A204.1 (cell line): ENCODE measurements at regions not wholly inside any gene's neighbourhood (a gene's known extent, or its start where the extent isn't known, plus 50 kb on each side); places are given as distances from the start of the nearest gene placed in this dataset.
"Not testable (repeated sequence)": the region's sequence is repeated elsewhere in the genome, so short reads cannot be mapped to it uniquely, and the experiment has no call there.

Source experiments
- FAIRE-seq: peaks from 2 replicates; lab custom pipeline; 2012; peaks lifted over from hg19 to GRCh38; lab: Jason Lieb, UNC

GRCh38 chr15:84153655-84154140 lies 81.9 kb upstream of the GOLGA6L4 start:
- not testable (repeated sequence) for FAIRE-seq

DNA sequence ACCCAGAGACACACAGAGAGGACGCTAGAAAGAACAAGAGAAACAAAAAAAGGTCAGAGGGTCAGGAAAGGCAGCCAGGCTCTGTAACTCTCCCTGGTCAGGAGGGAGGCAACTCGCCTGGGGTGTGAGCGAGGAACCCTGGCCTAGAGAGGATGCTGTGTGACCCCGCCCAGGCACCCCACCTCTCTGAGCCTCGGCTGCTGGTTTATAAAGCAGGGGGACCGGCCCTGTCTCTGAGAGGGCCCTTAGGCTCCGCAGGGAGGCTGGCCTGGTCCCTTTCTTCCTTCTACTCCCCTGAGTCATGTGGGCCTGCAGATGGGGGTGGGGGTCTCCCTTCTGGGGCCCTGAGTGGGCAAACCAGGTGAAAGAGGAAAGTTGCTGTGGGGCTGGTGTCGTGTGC lies 81.3 kb upstream of the GOLGA6L4 start:
- FAIRE-seq: not testable (repeated sequence)

DNA sequence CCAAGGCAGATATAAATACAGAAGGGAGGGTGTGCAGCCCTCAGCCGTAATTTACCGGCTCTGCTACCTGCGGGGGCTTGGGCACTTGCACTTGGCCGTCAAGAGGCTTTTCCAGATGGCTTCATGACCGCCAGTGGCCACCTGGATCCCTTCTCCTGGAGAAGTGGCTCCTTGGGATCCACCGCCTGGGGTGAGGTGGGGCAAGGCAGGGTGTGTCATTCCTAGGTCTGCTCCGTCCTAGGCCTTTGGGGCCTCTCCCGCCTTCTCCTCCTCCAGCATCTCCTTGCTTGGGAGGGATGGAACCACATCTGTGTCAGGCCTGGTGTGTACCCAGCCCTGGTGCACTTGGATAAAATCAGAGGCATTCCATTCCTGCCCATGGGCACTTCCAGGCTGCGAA lies 80.8 kb upstream of the GOLGA6L4 start:
- FAIRE-seq: not testable (repeated sequence)

- not testable (repeated sequence) for FAIRE-seq
Measured at GRCh38 chr15:84155792-84156587, 79.6 kb upstream of the GOLGA6L4 start.

- not testable (repeated sequence) for FAIRE-seq
Measured at GRCh38 chr15:84156588-84156840, 79.1 kb upstream of the GOLGA6L4 start.

DNA sequence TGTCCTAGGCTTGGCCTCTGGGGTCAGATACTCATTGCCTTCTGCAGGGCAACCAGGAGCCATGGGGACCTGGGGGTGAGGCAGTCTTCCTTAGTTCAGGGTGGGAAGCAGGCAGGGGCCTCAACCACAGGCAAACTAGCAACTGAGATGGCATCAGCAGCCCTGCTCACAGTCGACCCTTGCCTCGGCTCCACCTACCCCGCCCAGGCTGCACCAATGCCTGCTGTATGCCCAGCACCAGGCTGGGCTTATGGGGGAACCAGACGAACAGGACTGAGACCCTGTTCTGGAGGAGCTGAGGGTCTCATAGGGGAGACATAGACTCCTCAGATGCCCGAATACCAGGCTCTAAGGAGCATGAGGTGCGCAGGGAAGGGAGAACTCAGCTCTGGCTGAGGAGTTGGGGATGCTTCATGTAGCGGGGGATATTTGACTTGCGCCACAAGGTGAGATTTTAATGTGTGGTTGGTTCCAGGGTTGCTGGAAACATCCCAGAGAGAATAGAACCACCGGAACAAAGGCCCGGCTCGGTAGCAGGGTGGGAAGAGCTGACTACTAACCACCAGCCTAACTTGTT lies 78.4 kb upstream of the GOLGA6L4 start:
- not testable (repeated sequence) for FAIRE-seq

- not testable (repeated sequence) for FAIRE-seq
Measured at GRCh38 chr15:84157857-84158256, 77.7 kb upstream of the GOLGA6L4 start.

DNA sequence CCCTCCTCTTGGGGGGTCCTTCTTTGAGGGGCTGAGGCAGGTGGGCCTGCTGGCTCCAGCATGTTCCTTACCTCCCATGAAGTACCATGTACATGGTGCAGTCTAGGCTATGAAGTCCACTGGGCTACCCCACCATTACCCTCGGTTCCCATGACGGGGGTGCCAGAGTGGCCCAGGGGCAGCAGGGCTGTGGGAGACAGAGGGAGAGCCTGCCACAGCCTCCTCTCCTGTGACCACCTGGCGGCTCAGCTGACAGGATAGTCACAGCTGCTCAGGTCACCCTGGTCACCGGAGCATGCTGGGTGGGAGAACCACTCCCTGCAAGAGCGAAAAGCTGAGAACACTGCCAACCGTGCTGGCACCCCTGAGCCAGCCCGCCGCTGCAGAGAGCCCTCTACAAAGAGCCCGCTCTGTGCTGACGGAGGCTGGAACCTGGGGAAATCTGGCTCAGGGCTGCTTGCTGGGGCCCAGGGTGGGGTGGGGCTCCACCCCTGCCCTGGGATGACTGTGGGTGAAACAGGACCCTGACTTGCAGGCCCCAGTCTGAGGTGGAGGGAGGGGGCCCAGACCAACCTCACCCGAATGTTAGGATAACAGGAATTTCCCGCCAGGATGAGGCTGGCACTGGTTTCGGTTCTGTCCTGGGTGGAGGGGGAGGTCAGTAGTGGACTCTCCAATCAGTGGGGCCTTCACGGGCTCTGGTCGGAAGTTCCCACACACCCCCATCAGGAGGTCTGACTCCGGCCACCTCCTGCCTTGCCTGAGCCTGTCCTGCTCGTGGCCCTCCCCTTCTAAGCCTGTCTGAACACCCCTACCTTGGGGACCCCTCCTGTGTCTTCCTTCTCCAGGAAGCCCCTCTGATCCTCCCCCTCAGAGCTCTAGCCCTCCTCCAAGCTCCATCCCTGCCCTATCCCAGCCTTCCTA lies 76.0 kb upstream of the GOLGA6L4 start:
- not testable (repeated sequence) for FAIRE-seq

- not testable (repeated sequence) for FAIRE-seq
Measured at GRCh38 chr15:84164423-84165292, 70.9 kb upstream of the GOLGA6L4 start.

DNA sequence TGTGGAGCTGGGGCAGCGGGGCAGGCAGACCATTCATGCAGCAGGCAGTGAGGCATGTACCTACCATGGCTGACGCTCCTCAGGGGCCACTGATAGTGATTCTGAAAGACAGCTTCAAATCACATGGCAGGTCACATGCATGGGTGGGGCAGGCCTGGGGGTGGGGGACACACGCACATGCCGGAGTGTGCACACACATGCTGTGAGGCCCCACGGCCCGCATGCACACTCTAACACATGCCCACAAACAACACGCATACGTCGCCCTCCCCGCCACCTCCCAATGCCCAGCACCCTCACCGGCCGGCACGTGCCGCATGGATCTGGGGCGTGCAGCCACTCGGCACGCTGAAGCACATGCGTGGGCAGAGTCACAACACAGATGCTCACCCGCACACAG lies 65.5 kb upstream of the GOLGA6L4 start:
- not testable (repeated sequence) for FAIRE-seq

- FAIRE-seq: not testable (repeated sequence)
Measured at GRCh38 chr15:84173231-84173610, 62.4 kb upstream of the GOLGA6L4 start.
